Loucy (cell line): ENCODE measurements at regions not wholly inside any gene's neighbourhood (a gene's known extent, or its start where the extent isn't known, plus 50 kb on each side); places are given as distances from the start of the nearest gene placed in this dataset.

ENCODE experiments used
- H2AFZ ChIP-seq: fragments of 200-600 bp; sonication (generic); 2 replicates; pipeline ENCODE4 v1.6.0; 2016; ENCODE audit warnings: antibody characterized with exemption, mild to moderate bottlenecking, low read length, moderate library complexity
- H3F3A ChIP-seq: fragments of 200-600 bp; 2 replicates; pipeline ENCODE4 v1.6.0; 2016; ENCODE audit warnings: antibody characterized with exemption, low read depth, mild to moderate bottlenecking
- H3K27me3 ChIP-seq: fragments of 200-600 bp; sonication (generic); 2 replicates; pipeline ENCODE4 v1.6.1; 2014; ENCODE audit warnings: low read length, mild to moderate bottlenecking; ENCODE audit not compliant: insufficient read depth, poor library complexity, severe bottlenecking
- H3K36me3 ChIP-seq: fragments of 200-600 bp; sonication (generic); 2 replicates; pipeline ENCODE4 v1.6.1; 2016; ENCODE audit warnings: low read length; ENCODE audit not compliant: insufficient read depth
- H3K4me1 ChIP-seq: fragments of 200-600 bp; sonication (generic); 2 replicates; pipeline ENCODE4 v1.5.1; 2014; ENCODE audit warnings: low read length, mild to moderate bottlenecking; ENCODE audit not compliant: insufficient read depth, poor library complexity, severe bottlenecking
- H3K4me2 ChIP-seq: fragments of 200-600 bp; sonication (generic); 2 replicates; pipeline ENCODE4 v1.6.0; 2014; ENCODE audit warnings: antibody characterized with exemption, low read length, low read depth, mild to moderate bottlenecking; ENCODE audit not compliant: poor library complexity, severe bottlenecking
- H3K4me3 ChIP-seq: fragments of 200-600 bp; sonication (generic); 2 replicates; pipeline ENCODE4 v1.5.1; 2014; ENCODE audit warnings: low read length, mild to moderate bottlenecking, mixed read lengths; ENCODE audit not compliant: poor library complexity, severe bottlenecking
- H3K79me2 ChIP-seq: fragments of 200-600 bp; sonication (generic); 2 replicates; pipeline ENCODE4 v1.6.1; 2014; ENCODE audit warnings: low read length; ENCODE audit not compliant: insufficient read depth
- H3K9ac ChIP-seq: fragments of 200-600 bp; sonication (generic); 2 replicates; pipeline ENCODE4 v1.6.0; 2014; ENCODE audit warnings: mild to moderate bottlenecking, low read depth, low read length, moderate library complexity; ENCODE audit not compliant: poor library complexity, severe bottlenecking
- H3K9me2 ChIP-seq: fragments of 200-600 bp; sonication (generic); replicated peaks from 2 replicates; pipeline ENCODE4 v1.6.1; 2016; ENCODE audit warnings: low read depth, low read length, mixed read lengths
- H3K9me3 ChIP-seq: fragments of 200-600 bp; sonication (generic); 2 replicates; pipeline ENCODE4 v1.6.1; 2014; ENCODE audit warnings: mild to moderate bottlenecking, antibody characterized with exemption, low read length, low read depth; ENCODE audit not compliant: insufficient read depth
- H4K20me1 ChIP-seq: fragments of 200-600 bp; sonication (generic); 2 replicates; pipeline ENCODE4 v1.6.0; 2014; ENCODE audit warnings: antibody characterized with exemption, low read length, mild to moderate bottlenecking; ENCODE audit not compliant: insufficient read depth, poor library complexity, severe bottlenecking
- CTCF ChIP-seq: fragments of 200-600 bp; sonication (generic); conservative IDR thresholded peaks from 2 replicates; pipeline ENCODE4 v1.5.1; 2014; ENCODE audit warnings: mild to moderate bottlenecking, antibody characterized with exemption, low read length
- EZH2phosphoT487 ChIP-seq: fragments of 200-600 bp; IDR thresholded peaks from 2 replicates; pipeline ENCODE4 v1.6.1; 2018; ENCODE audit warnings: antibody characterized with exemption, mild to moderate bottlenecking, moderate library complexity, borderline replicate concordance

GRCh38 chr2:21730141-21730540, 606.4 kb downstream of the TDRD15 start:
- H4K20me1 ChIP-seq, result no peaks in the 10 kb centered on the region
- H3K9ac ChIP-seq, result no peak overlapping the region
- no peak overlapping the region for H2AFZ ChIP-seq
- H3K36me3 ChIP-seq, result no peaks in the 10 kb centered on the region
- no peaks in the 10 kb centered on the region for H3K27me3 ChIP-seq
- H3K9me3 ChIP-seq, result 0 out of 2 replicates have a peak, but pooled peaks cover 2% of the 10 kb centered on the region
- H3F3A ChIP-seq, result no peaks in the 10 kb centered on the region
- TF ChIP-seq EZH2phosphoT487 (no peak), CTCF (no peak)
- H3K4me2 ChIP-seq, result no peak overlapping the region
- no peaks in the 10 kb centered on the region for H3K9me2 ChIP-seq
- no peak overlapping the region for H3K4me3 ChIP-seq
- no peaks in the 10 kb centered on the region for H3K4me1 ChIP-seq
- H3K79me2 ChIP-seq, result no peaks in the 10 kb centered on the region

GRCh38 chr2:21740484-21740883, 616.7 kb downstream of the TDRD15 start:
- Histone ChIP-seq H3K27me3 (no peaks in the 10 kb centered on the region), H3K4me1 (no peaks in the 10 kb centered on the region), H3K4me2 (no peak overlapping the region), H4K20me1 (no peaks in the 10 kb centered on the region), H3K9ac (no peak overlapping the region), H3K79me2 (no peaks in the 10 kb centered on the region), H3K36me3 (no peaks in the 10 kb centered on the region), H3K9me2 (no peaks in the 10 kb centered on the region), H2AFZ (no peak overlapping the region), H3K9me3 (no peaks in the 10 kb centered on the region), H3F3A (no peaks in the 10 kb centered on the region), H3K4me3 (no peak overlapping the region)
- TF ChIP-seq EZH2phosphoT487 (no peak), CTCF (no peak)

- H3K36me3 ChIP-seq, result no peaks in the 10 kb centered on the region
- no peaks in the 10 kb centered on the region for H3K4me1 ChIP-seq
Measured at GRCh38 chr2:21746499-21746898, 622.7 kb downstream of the TDRD15 start.

More at GRCh38 chr2:21746499-21746898, 622.7 kb downstream of the TDRD15 start:
- Histone ChIP-seq H3K9me2 (no peaks in the 10 kb centered on the region), H4K20me1 (no peaks in the 10 kb centered on the region), H3K79me2 (no peaks in the 10 kb centered on the region), H3F3A (no peaks in the 10 kb centered on the region), H3K27me3 (no peaks in the 10 kb centered on the region), H3K9ac (no peak overlapping the region), H3K4me3 (no peak overlapping the region), H2AFZ (no peak overlapping the region), H3K9me3 (no peaks in the 10 kb centered on the region), H3K4me2 (no peak overlapping the region)
- TF ChIP-seq CTCF (no peak), EZH2phosphoT487 (no peak)
